Left ventricle myocardium superior (tissue), 1 donor: ENCODE measurements at regions not wholly inside any gene's neighbourhood (a gene's known extent, or its start where the extent isn't known, plus 50 kb on each side); places are given as distances from the start of the nearest gene placed in this dataset.

Source experiments
- ATAC-seq: fragments of 200-7000 bp; cut with Tn5 transposase; one replicate; pipeline ENCODE4 v1.9.1; 2020; ENCODE audit warnings: mild to moderate bottlenecking, moderate library complexity
- DNase-seq: peaks from one replicate; pipeline ENCODE4 v3.0.0-alpha.2; 2020
- intact Hi-C: fragments of 100-400 bp; cut with micrococcal nuclease; formaldehyde crosslinking; loops from one replicate; pipeline ENCODE4 v1.11.0; 2022
- donor health status: DM: no; HTN: yes; CAD: no; lungs with severe emphysema.

GRCh38 chr7:142698429-142698828 lies 50.8 kb upstream of the PRSS1 start:
- no peak for ATAC-seq
- no peak for DNase-seq

GRCh38 chr7:142697270-142697669 lies 52.0 kb upstream of the PRSS1 start:
- intact Hi-C loops = no loop called here
- ATAC-seq = no peak
- DNase-seq = no peak

More at GRCh38 chr7:142698429-142698828, 50.8 kb upstream of the PRSS1 start:
- intact Hi-C loops = no loop called here

- DNase-seq (no peak), ATAC-seq (no peak)
- intact Hi-C loops = no loop called here
These were observed 52.7 kb upstream of the PRSS1 start for GRCh38 chr7:142696456-142697179.

- ATAC-seq = no peak
- intact Hi-C loops = no loop called here
- no peak for DNase-seq
These were observed 55.4 kb upstream of the PRSS1 start for GRCh38 chr7:142693911-142694310.

GRCh38 chr7:142690554-142691182 lies 58.6 kb upstream of the PRSS1 start:
- DNase-seq (no peak), ATAC-seq (no peak)
- intact Hi-C loops = no loop called here

- DNase-seq (no peak), ATAC-seq (no peak)
- intact Hi-C loops = no loop called here
These were observed 59.7 kb upstream of the PRSS1 start for GRCh38 chr7:142689439-142690120.

- no peak for ATAC-seq
- intact Hi-C loops = no loop called here
- DNase-seq = no peak
These were observed 63.3 kb upstream of the PRSS1 start for GRCh38 chr7:142685877-142686508.

- no peak for DNase-seq
- ATAC-seq = no peak
- intact Hi-C loops = no loop called here
These were observed 67.8 kb upstream of the PRSS1 start for GRCh38 chr7:142681314-142682092.

- intact Hi-C loops = no loop called here
- DNase-seq (no peak), ATAC-seq (no peak)
These were observed 77.8 kb upstream of the PRSS1 start for GRCh38 chr7:142671506-142671905.

GRCh38 chr7:142670511-142670910 lies 78.8 kb upstream of the PRSS1 start:
- DNase-seq = no peak
- intact Hi-C loops = no loop called here
- ATAC-seq = no peak

- DNase-seq (no peak), ATAC-seq (no peak)
- intact Hi-C loops = no loop called here
These were observed 80.1 kb upstream of the PRSS1 start for GRCh38 chr7:142669074-142669654.

GRCh38 chr7:142668495-142668894 lies 80.8 kb upstream of the PRSS1 start:
- no peak for ATAC-seq

GRCh38 chr7:142657376-142657775 lies 91.9 kb upstream of the PRSS1 start:
- DNase-seq (no peak), ATAC-seq (no peak)
- intact Hi-C loops = no loop called here

More at GRCh38 chr7:142668495-142668894, 80.8 kb upstream of the PRSS1 start:
- no peak for DNase-seq
- intact Hi-C loops = no loop called here

GRCh38 chr7:142654398-142654797 lies 94.9 kb upstream of the PRSS1 start:
- no peak for DNase-seq
- intact Hi-C loops = no loop called here
- ATAC-seq = no peak

GRCh38 chr7:142647749-142648148 lies 101.5 kb upstream of the PRSS1 start:
- ATAC-seq (no peak), DNase-seq (no peak)
- intact Hi-C loops = no loop called here

GRCh38 chr7:142646386-142647140 lies 102.7 kb upstream of the PRSS1 start:
- ATAC-seq = no peak

GRCh38 chr7:142645777-142646176 lies 103.5 kb upstream of the PRSS1 start:
- ATAC-seq (no peak), DNase-seq (no peak)
- intact Hi-C loops = no loop called here

More at GRCh38 chr7:142646386-142647140, 102.7 kb upstream of the PRSS1 start:
- intact Hi-C loops = no loop called here
- DNase-seq = no peak

GRCh38 chr7:142642316-142642715 lies 107.0 kb upstream of the PRSS1 start:
- intact Hi-C loops = no loop called here
- no peak for ATAC-seq

More at GRCh38 chr7:142642316-142642715, 107.0 kb upstream of the PRSS1 start:
- no peak for DNase-seq
